HG02763 (cell line): ENCODE measurements at regions not wholly inside any gene's neighbourhood (a gene's known extent, or its start where the extent isn't known, plus 50 kb on each side); places are given as distances from the start of the nearest gene placed in this dataset.

ENCODE experiments used
- ATAC-seq: cut with Tn5 transposase; IDR thresholded peaks from one replicate; pipeline ENCODE4 v1.9.1; 2021; ENCODE audit warnings: mild to moderate bottlenecking, moderate library complexity; ENCODE audit not compliant: unreplicated experiment

DNA sequence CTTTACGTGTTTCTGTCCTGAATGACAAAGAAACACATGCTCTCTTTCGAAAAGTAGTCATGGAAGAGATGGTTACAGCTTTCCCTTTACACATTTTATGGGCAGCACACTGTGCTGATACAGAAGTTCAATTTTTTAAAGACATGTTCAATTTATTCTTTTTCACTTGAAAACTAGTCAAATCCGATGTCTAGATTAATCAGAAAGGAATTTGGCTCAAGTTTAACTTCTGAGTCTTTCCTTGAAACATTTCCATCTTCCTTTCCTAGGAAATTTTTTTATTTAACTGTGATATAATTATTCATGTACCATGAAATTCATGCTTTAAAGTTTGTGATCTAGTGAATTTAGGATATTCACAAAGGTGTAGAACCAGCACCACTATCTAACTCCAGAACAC is 360.1 kb downstream of the TNS3 start:
- no peak for ATAC-seq

DNA sequence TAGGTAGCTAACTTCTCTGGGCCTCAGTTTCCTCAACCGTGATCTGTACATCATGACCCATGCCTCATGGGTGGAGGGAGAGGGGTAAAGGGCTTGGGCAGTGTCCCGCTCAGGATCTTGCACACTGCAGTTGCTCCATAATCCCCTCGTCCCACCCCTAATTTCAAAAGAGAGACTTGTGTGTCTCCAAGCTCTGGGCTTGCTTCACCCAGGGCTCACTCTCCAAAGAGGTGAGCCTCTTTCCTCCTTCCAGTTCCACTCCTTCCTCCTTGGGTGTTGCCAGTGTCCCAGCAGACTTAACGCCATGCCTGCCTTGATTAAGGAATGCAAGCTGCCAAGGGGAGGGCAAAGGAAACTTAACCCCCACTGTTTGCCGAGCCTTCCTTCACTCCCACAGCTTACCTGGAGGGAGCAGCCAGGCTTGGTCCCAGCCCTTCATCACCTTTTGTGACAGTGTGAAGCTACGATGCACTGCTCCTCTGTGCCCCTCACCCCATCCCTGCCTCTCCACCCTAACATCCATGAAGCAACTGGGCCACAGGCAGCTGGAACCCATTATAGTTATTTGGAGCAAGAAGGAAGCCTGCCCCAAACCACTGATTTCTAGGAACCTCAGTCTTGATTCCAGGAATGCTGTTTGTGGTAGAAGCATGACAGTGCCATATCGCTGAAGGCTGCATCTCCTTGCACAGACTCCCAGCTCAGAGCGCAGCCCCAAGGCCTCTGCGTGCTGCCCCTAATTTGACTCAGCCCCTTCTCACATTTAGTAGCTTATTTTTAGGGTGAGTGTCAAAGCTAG is 363.3 kb downstream of the TNS3 start:
- ATAC-seq, result no peak

DNA sequence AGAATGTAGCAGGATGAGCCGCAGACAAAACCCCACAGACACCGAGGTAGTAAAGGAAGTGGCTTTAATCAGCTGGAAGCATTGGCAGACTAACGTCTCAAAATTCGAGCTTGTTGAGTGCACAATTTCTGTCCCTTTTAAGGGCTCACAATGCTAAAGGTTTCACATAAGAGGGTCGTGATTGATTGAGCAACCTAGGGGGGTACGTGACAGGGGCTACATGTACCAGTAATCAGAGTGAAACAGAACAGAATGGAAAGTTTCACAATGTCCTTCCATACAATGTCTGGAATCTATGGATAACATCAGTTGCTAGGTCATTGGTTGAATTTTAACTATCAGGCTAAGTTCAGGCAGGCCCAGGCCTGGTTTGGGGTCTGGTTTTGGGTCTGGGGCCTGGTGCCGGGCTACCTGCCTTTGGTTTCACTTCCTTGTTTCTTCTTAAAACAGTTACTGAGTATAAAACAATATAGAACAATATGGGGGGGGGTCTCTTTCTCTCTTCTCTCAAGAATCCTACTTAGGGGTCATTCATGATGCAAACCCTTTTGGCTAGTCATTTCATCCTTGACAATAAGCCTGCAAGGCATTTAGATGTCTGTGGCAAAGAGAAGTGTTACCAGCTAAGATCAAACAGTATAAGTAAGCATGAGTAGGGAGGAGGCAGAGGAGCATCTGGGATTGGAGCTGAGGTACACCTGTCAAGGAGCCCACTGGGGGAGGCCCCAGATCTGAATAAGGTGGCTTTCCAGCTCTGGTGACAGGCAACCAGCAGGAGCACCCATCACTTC is 364.1 kb downstream of the TNS3 start:
- ATAC-seq, result no peak

DNA sequence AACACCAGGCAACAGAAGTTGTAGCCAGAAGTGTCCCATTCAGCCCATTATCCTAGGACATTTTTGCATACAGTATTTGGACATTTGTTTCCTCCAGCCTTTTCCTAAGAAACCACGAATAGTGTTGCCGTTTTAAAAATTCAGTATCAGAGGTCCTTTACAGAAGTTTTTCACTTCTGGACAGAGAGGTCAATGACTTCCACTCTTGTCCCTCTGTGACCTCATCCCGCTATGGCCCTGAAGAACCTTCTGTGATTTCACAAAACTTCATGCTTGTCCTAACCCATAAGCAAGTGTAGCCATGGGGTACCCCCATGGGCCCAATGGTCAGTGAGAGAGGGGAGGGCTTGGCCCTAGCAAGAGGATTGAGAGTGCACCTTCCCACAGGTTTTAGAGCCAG is 364.8 kb downstream of the TNS3 start:
- ATAC-seq, result no peak

DNA sequence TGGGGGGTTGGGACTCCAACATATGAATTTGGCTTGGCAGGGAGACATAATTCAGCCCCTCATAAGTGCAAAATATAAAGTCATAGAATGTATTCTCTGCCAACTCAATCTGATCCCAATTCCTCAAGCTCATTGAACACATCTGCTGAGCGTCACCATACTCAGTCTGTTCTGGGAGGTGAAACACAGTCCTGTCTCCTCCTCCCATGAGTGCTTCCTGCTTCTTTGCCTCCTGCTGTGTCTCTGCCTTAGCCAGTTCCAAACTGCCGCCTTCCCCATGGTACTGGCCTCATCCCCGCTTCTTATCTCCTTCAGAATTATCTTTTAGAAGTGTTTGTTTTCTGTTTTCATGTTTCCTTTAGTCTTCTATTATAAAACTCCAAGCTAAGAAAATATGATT is 365.5 kb downstream of the TNS3 start:
- no peak for ATAC-seq

DNA sequence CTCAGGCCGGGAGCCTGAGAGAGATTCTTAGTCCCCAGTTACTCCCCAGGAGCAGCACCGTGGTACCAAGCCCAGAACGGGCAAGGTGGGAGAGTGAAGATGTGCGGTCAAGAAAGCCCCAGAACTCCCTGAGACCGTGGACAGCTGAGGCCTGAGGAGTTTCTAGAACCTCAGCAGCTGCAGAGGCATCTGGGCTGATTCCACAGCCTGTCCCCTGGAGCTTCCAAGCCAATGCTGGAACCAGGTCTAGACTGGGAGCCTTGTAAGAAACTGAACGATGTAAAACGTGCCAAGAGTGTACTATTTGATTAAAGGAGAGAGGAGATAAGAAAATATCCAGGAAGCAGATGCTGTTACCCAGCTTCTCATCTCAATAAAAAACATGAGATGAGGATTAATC is 366.3 kb downstream of the TNS3 start:
- no peak for ATAC-seq

DNA sequence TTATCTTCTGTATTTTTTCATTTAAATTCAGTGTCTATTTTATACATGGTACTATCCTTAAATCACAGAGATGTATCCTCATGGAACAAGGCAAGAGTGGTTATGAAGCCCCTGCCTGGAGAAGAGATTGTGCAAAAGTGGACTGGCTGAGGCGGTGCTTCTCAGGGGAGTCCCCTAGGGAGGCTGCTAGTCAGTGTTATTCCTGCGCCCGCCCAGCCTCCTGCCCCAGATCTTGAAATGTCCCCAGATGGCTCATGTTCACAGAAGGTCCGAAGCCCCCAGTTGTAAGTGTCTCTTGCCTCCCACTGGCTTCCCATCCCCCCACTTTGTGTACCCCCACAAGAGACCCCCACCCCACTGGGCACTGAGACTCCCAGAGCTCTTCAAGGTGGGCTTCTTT is 366.9 kb downstream of the TNS3 start:
- no peak for ATAC-seq

DNA sequence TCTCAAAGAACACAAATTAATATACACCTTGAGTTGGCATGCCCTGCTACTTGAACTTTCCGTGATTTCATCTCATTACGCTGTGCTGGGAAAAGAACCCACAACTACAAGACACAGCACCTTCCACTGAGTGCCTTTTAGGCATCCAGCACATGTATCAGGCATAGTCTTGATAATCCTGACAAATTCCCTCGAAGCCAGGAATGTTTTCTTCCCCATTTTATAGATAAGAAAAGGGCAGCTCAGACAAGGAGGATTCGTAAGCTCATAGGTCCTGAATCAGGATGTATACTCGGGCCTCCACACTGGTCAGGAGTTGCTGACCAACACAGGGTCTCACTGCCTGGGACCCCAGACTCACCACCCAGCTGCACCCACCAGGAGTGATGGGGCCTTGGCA is 368.6 kb downstream of the TNS3 start:
- ATAC-seq, result no peak

DNA sequence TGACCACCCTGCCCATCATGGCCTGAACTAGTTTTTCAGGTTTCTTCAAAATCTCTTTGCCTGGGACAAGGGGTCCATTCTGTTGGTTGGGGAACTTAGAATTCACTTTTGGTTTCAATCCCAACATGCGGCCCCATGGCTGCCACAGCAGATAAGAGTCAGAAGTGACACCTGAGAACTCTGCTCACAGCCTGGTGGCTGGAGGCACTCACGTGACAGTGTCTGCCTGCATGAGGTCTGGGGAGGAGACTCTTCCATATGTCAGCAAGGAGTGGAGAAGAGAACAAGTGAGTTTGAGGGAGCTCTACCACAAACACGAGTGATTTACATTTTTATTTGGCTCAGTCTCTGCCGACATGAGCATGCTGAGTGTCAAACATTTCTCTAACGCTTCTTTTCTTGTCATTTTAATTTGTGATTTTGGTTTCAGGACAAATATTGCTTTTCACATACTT is 370.4 kb downstream of the TNS3 start:
- no peak for ATAC-seq

DNA sequence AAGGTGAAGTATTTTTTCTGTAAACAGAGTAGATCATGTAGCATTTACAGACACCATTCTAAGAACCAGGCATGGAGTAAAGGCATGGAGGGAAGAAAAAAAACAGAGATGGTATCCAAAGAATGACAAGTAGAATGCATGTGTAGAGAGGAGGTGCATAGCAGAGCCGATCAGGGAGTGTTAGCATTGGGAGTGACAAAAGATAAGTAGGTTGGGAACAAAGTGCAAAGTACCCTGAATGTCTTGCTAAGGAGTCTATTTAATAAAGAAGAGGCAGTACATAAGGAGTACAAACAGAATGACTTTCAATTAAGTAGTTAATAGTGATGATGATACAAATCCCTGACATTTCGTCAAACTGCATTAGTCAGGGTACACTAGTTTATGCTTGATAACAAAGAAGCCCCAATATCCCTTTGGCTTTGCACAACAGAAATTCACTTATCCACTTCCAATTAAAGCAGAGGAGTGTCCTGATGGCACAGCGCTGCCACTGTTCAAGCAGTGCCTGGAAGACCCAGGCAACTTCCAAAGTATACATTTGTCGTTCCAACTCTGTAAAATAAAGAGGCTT is 371.5 kb downstream of the TNS3 start:
- no peak for ATAC-seq

DNA sequence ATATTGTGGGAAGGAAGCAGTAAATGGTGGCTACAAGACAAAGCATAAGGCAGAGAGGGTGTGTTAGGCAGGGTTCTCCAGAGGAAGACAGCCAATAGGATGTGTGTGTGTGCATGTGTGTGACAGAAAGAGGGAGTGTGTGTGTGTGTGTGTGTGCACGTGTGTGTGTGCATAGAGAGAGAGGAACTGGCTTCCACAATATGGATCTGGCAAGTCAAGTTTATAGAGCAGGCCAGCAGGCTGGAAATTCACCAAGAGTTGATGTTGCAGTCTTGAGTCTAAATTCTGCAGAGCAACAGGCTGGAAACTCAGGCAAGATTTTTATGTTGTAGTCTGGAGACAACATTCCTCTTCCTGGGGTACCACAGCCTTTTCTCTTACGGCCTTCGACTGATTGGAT is 374.0 kb downstream of the TNS3 start:
- no peak for ATAC-seq

DNA sequence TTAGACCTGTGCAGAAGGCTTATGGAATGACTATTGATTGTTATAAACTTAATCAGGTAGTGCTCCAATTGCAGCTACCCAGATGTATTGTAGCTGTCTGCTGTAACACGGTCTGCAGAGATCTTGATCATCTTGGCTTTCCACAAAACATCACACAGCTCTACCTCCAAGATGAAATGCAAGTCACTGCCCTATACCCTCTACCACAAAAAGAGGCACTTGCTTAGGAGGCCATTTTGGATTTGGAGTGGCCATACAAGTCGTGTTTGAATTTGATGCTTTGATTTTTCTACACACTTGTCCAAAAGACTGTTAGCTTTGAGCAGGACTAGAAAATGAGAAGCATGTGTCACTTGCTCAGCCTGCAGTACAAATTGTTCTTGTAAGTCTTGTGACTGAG is 377.2 kb downstream of the TNS3 start:
- no peak for ATAC-seq

DNA sequence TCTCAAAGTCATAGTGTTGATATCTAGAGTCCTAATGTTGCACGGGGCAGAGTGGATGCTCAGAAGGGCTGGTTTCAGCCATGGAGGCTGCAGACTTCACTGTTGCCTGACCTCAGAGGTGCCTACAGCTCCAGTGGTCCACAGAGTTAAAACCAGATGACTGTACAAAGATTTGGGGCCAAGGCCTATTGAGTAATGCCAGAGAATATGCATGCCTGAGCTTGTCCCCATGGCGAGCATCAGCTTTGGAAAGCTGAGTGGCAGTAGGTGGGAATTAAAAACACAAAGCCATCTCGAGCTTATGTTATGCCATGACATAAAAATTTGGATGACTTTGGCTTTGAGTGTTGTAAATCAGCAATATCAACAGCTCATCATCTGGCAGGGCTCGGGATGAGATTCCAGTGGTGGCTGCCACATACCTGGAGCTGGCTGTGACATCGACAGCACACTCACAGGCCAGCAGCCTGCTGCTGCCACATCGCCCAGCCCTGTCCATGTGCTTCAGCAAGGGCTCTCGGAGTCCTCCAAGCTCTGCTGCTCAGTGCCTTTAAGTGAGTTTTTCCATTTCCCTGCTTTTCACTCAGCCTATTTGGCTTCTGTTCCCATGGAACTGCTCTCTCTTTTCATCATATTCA is 379.6 kb downstream of the TNS3 start:
- no peak for ATAC-seq

DNA sequence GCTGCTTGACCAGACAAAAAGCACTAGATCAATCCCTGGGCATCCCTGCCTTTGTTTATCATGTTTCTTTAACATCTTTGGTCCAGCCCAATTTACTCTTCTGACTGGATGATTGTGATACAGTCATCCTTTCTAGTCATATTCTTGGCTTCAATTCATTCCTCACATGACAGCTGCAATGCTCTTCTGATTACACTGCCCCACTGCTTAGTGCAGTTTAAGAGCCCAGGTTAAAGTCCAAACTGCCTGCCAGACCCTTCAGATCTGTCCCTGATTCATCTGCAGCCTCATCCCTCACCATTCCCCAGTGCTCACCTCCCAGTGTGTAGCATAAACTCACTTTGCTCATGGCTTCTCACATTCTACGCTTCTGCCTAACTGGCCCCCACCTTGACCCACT is 383.8 kb downstream of the TNS3 start:
- ATAC-seq, result no peak

DNA sequence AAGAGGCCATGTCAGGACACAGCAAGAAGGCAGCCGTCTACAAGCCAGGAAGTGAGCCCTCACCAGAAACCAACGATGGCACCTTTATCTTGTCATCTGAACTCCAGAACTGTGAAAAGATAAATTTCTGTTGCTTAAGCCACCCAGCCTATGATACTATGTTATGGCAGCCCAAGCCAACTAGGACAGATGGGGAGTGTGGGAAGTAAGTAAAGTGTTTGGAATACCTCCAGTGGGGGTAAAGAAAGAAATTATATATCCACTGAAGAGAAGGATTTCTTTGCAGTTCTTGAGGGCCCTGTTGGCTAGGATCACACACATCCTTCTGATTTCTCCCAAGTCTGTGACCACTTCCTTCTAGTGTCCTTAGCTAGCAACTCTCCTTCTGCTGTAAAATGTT is 384.4 kb downstream of the TNS3 start:
- ATAC-seq, result no peak

DNA sequence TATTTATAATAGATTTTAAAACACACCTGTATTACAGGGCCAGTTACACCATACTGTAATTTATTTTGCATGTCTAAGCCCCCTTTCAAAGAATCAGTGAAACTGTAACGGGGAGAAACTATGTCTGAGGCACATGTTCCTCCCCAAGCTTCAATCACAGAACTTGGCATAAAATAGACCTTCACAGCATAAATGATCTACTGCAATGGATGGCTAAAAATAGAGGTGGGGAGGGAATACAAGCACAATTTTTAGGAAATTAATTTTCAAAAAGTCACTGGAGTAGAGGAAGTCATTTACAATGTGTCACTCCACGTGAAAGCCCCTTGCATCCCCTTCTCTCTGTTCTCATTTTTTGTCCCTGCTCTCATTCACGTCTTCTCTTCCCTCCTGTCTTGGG is 385.2 kb downstream of the TNS3 start:
- ATAC-seq, result no peak

DNA sequence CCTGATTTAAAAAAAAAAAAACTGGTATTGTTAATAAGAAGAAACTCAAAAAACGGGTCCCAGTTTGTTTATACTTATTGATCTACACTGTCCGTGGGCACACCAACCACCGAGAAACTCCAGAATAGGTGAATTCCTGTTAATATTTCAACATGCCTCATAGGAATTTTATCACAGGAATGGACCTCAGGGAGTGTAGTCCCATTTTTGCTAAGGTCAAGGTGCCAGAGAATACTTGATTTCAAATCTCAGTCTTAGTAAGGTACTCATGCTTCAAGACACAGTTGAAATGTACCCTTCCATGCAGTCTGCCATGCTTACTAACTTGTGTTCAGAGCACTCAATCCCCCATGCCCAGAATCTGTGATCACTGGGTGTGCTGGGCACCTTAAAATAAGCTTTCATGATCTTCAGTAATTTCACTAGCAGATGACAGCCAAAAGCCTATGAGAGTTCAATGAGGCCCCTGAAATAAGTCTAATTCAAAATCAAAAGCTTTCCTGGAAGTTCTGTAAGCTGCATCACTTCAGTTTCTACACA is 385.7 kb downstream of the TNS3 start:
- ATAC-seq, result no peak

DNA sequence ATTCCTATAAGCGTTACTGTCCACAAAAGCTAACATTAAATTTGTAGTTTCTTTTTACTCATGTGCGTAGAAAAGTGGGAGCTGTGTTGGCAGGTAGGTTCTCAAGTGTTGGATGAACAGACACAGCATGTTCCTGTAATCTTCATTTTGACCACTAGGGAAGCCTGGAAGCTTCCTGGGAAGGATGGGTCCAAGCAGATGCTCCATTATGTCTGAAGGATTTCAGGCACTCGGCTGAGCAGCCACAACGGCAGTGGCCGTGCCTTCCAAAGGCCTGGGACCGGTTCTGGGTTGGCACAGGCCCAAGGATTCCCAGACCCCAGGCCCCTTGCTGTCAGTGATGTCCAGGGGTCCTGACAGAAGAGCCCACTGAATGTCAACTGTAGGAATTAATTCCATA is 386.3 kb downstream of the TNS3 start:
- no peak for ATAC-seq

DNA sequence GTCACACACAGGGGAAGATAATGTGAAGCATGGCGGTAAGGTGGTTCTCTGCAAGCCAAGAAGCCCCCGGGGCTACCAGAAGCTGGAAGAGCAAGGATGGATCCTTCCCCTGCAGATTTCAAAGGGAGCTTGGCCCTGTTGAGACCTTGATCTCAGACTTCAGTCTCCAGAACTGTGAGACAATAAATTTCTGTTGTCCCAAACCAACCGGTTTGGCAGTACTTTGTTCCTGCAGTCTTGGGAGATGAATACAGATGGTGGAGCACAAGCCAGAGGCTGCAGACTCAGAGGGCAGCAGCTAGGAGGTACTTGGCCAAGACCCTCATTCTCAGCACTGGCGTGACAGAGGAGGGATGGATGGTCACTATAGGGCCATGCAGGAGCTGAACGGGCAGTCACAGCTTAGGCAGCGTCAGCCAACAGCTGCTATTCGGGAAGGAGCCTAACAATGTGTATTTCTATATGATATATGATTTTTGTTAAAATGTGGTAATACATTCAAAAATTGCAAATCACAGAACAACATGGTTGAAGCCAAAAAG is 387.3 kb downstream of the TNS3 start:
- no peak for ATAC-seq

DNA sequence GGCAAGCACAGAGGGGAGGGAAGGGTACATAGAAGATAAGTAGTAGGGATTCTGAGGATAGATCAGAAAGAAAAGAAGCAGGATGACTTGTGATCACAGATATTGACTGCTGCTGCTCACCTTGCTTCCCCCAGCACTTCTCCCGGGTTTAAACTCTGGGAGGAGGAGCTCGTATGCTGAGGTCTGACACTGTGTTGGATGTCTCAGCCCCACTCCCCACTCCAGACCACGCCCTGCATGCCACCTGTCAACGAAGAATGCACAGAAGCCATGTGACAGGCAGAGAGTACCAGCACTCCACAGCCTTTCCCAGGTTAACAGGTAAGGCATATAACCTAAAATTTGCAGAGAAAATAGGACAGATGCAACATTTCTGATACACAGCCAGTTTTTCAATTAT is 388.9 kb downstream of the TNS3 start:
- ATAC-seq, result no peak

DNA sequence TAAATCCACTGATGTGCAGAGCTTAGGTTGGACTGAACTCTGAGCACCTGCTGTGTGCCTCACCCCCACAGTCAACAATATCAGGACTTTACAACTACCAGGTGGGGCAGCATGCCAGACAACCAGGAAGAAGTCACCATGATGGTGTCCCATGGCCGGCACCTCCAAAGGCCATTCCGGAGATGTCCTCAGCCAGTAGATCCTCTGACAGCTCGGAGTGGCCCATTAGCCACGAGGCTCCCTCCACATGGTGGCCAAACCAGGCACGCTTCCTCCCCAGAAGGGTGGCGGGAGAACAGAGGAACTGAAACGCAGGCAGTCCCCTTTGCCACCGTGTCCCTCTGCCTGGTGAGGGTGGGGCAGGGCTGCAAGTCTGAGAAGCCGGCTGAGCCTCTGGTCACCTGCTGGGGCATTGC is 390.0 kb downstream of the TNS3 start:
- no peak for ATAC-seq
